GM21360 (cell line): ENCODE measurements at regions not wholly inside any gene's neighbourhood (a gene's known extent, or its start where the extent isn't known, plus 50 kb on each side); places are given as distances from the start of the nearest gene placed in this dataset.
"Not testable (repeated sequence)": the region's sequence is repeated elsewhere in the genome, so short reads cannot be mapped to it uniquely, and the experiment has no call there.

Experiments used
- ATAC-seq: cut with Tn5 transposase; IDR thresholded peaks from one replicate; pipeline ENCODE4 v1.9.1; 2021; ENCODE audit warnings: mild to moderate bottlenecking, moderate library complexity; ENCODE audit not compliant: unreplicated experiment

GRCh38 chr3:110957247-110958025 is 114.2 kb upstream of the NECTIN3 start:
- ATAC-seq, result no peak

- ATAC-seq, result no peak
These were observed 113.1 kb upstream of the NECTIN3 start for GRCh38 chr3:110958313-110959147.

GRCh38 chr3:110965976-110966375 is 105.6 kb upstream of the NECTIN3 start:
- ATAC-seq, result no peak

- no peak for ATAC-seq
These were observed 104.5 kb upstream of the NECTIN3 start for GRCh38 chr3:110966966-110967663.

DNA sequence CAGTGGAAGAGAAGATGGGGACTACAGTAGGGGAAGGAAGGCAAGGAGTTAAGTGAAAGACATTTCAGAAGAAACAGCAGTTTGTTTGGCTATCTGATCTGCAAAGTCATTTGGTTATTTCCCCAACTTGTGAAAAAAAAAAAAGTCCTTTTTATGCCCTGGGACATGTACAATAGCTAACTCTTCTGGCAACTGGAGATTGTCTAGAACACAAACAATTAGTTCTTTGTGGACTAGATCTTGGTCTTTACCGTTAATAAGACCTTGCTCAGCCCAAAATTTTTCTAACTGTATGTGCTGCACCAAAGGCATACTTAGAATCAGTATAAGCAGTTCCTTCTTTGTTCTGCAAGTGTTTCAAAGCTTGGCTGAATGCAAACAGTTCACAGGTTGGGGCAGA is 103.5 kb upstream of the NECTIN3 start:
- ATAC-seq, result no peak

- ATAC-seq, result no peak
These were observed 102.1 kb upstream of the NECTIN3 start for GRCh38 chr3:110969229-110970211.

- ATAC-seq, result no peak
These were observed 100.5 kb upstream of the NECTIN3 start for GRCh38 chr3:110971010-110971601.

DNA sequence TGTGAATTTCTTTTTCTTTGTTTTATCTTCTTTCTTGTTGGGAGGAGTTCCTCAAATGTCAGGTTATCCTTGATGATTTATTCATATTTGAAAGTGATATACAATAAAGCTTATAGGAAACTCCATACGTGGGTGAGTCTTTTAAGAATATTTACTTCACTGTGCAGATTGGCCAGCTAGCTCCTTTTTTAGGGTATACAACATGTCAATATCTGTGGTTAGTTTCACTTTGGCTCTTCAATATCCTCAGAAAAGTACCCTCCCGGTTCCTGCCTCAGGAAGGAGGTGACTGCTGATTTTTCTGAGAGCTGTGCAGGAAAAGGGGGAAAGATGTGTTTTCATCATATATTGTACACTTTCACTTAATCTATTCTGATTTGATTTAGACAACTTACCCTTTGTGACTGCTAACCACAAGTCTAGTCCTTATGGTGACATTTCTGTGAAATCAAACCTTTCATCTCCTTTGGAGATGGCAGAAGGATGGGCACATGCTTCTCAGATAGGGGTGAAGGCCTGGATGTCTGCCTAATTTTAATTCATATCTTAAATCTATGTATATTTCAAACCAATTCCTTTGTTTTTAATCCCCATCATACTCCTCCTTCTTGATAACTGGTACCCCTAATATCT is 98.2 kb upstream of the NECTIN3 start:
- no peak for ATAC-seq

GRCh38 chr3:110974902-110975301 is 96.7 kb upstream of the NECTIN3 start:
- ATAC-seq, result no peak

DNA sequence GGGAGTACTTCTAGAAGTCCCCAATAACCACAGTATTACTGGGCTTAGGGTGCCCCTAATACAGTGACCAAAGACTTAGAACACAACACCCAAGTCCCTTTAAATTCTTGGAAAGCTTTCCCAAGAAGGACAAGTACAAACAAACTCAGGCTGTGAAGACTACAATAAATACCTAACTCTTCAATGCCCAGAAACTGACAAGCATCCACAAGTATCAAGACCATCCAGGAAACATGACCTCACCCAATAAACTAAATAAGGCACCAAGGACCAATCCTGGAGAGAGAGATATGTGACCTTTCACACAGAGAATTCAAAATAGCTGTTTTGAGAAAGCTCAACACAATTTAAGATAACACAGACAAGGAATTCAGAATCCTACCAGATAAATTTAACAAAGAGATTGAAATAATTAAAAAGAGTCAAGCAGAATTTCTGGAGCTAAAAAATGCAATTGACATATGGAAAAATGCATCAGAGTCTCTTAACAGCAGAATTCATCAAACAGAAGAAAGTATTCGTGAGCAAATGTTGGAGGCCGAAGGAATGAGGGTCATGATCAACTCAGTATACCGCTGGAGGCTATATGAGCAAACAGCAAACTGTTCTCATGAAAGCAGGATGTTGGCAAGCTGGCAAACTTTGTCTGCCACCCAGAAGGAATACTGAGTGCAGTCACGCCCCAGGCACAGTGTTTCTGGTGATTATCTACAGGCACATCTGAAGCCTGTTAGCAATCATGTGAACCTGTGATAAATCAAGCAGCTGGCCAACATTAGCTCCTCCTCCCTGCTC is 87.0 kb upstream of the NECTIN3 start:
- no peak for ATAC-seq

DNA sequence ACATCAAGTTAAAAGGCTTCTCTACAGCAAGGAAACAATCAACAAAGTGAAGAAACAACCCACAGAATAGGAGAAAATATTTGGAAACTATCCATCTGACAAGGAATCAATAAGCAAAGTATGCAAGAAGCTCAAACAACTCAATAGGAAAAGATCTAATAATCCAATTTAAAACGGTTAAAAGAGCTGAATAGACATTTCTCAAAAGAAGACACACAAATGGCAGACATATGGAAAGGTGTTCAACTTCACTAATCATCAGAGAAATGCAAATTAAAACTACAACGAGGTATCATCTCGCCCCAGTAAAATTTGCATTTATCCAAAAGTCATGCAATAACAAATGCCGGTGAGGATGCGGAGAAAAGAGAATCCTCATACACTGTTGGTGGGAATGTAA is 82.2 kb upstream of the NECTIN3 start:
- ATAC-seq, result no peak

DNA sequence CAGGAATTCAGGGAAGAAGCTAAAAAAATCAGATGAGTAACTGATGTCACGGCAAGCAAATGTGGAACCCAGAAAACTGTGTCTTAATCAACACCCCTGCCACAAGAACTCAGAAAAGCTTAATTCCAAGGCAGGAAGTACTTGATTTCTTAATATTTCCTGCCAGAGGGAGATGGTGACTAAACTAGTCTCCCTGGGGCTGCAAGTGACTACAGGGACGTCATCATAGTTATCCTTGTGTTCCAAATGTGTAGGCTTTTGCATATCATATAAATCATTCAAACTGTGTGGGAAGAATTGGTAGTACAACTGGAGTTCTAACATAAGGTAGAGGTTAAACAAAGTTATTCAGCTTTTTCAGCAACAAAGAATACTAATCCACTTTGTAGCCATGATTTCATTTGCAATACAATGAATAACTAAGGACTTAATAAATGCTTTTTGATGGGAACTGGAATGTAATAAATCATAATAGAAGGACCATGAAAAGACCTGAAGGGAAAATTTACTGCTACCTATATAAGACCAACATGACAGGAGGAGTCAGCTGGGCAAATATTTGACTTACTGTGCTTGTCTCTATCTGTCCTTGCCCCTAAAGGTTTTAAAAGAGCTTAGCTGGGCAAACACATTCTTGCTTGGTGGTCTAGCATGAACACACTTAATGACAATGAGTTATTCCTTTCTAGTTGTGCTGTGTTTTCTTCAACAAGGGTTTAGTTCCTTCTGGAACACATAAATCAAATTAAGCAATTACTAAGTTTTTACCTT is 76.0 kb upstream of the NECTIN3 start:
- no peak for ATAC-seq

- not testable (repeated sequence) for ATAC-seq
These were observed 72.8 kb upstream of the NECTIN3 start for GRCh38 chr3:110998766-110999165.

- not testable (repeated sequence) for ATAC-seq
These were observed 65.1 kb upstream of the NECTIN3 start for GRCh38 chr3:111006485-111006884.

DNA sequence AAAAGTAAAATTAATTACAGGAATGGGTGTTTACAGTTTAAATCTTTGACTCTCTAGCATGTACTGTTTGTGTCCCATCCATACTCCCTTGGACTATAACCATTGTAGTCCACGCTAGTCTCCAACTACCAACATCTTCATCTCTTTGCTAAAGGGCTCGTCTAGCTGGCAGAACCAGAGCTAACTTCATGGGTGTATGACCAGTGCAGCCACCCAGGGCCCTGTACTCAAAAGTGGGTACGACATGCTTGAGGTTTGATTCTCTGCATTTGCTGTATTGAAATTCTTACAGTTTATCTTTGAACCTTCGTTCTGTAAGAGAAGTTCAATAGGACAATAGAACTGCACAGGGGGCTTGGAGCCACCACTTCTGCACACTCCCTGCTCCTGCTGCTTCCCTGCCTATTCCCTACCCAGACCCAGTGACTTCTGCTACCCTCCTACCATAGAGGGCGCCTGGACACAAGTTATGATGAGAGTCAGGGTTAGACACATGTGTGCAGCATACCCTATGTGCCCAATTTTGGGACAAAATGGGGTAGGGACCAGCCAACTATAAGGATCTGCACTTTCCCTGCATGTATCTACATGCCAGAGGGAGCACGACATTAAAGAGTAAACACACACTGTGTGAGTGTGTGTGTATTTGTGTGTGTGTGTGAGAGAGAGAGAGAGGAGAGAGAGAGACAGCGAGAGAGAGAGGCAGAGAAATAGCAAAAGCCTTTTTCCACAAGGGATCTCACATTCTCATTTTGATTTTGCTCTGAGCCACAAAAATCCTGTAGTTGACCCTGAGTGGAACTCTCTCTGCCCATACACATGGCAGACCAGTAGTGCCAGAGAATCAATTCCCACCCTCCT is 59.0 kb upstream of the NECTIN3 start:
- no peak for ATAC-seq
